Brain pericyte (primary cell): ENCODE measurements at regions not wholly inside any gene's neighbourhood (a gene's known extent, or its start where the extent isn't known, plus 50 kb on each side); places are given as distances from the start of the nearest gene placed in this dataset.

ENCODE experiments used
- DNase-seq: peaks from one replicate; pipeline ENCODE4 v3.0.0-alpha.2; 2012; ENCODE audit warnings: low read depth, low spot score

DNA sequence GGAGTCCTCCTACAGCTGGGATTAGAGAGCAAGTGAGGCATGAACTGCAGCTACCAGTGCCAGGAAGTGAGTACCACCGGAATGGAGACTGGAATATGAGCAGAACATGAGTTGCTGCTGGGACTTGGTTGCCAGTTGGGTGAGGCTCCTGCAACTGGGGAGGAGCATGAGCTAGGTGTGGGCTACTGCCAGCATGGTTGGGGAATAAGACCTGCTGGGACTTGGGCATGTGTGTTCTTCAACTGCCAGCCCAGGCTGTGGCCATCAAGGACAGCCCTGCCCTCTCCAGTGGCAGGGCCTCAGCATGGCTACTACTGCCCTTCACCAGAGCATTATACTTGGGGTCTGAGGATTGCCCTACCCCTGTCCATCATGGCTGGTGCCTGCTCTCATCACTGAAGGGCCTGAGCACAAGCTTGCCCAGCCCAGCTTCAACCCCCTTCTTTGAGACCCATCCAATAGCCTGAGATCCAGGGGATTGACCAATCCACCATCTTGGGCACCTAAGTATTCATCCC is 665.0 kb downstream of the ELAVL2 start:
- no peak for DNase-seq

DNA sequence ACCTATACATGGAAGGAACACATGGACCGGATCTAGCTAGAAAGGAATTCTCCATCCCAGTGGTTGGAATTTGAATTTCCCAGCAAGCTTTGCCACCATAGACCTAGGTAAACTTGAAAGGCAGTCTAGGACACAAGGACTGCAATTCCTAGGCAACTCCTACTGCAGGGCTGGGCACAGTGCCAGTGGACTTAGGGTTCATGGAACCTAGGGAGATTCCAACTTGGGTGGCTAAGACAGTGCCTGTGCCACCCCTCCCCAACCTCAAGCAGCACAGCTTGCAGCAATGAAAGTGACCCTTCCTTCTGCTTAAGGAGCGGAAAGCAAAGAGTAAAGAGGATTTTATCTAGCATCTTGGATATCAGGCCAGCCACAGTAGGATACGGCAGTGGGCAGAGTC is 663.3 kb downstream of the ELAVL2 start:
- DNase-seq, result no peak

DNA sequence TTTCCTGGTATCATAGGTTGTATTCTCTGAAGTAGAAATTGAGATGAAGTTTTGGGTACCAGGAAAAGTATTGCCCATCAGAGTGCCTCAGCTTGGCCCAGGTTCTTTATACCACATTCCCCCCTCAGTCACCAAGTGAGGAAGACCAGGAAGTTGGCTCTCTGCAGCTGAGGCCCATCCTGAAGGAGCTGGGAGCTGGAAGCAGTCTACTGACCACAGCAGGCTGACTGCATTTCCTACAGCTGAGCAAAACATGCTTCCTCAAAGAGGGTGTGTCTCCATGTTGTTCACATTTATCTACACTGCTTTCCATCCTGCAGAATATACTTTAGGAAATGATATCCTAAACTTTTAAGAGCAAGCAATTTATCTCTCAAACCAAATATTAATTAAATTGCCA is 654.6 kb downstream of the ELAVL2 start:
- no peak for DNase-seq

DNA sequence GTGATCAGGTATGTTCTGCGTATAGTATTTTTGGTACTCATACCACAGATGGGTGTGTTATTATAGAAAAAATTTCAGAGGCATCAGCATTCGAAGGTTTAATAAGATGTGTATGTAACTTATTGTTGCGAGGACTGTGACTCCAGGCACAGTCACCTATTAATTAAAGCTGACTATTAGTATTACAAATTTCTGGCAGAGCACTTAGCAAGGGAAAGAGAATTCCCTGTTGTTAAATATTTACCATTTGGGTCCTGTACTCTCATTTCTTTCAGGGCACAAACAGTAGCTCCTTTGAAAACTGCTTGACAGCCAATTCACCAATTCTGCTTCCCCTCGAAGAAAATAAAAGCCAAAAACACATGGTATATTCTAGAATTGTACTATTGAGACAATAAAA is 653.8 kb downstream of the ELAVL2 start:
- no peak for DNase-seq

DNA sequence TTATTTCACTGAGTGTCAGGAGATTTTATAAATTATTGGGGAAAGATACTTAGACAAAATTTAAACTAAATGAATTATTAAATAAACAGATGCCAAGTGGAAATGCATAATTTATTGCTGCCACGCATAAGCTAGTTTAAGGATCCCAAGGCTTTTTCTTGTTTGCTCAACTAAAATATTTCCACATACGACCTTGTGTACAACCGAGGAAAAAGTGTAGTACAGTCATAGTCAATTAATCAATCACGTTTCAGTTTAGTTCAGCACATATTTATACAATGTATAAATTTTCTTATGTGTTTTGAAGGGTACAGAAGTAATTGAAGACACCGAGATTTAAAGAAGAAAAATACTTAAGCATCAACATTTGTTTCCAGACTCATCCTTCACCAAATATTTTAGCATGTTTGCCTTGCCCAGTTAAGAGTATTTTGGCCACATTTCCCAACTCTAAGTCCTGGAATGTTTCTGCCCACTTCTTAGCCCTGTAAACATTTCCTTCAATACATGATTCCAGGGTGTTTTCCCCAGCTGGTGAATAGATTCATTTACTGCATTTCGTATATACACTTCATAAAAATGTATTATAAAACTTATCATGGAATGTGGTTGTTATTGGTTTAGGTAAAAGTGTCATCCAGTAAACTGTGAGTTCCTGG is 652.9 kb downstream of the ELAVL2 start:
- no peak for DNase-seq

DNA sequence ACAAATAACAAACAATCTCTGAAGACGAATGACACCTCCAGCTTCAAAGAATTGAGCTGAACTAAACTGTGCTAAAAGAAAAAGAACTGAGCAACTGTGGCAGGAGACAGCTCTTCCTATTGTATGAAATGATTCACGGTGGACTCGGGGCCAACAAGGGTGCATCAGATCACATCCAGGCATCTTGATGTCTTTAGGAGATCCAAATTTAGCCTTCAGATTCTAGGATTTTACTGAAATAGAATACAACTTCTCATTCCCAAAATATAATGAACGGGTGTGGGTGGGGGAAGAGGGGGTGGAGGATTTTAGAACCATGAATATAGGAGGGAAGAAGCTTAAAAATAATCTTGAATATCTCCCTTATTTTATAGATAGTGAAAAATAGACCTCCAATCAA is 631.8 kb downstream of the ELAVL2 start:
- DNase-seq, result no peak

DNA sequence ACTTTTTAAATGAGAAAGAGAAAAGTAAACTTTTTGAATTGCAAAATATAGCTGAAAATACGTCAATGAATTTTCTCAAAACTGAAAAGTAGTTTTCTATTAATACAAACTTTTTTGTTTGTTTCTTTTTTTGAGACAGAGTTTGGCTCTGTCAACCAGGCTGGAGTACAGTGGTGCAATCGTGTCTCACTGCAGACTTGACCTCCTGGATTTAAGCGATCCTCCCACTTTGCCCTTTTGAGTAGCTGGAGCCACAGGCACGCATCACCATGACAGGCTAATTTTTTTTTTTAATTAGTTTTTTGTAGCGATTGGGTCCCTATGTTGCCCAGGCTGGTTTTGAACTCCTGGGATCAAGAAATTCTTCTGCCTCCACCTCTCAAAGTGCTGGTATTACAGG is 610.4 kb downstream of the ELAVL2 start:
- no peak for DNase-seq

DNA sequence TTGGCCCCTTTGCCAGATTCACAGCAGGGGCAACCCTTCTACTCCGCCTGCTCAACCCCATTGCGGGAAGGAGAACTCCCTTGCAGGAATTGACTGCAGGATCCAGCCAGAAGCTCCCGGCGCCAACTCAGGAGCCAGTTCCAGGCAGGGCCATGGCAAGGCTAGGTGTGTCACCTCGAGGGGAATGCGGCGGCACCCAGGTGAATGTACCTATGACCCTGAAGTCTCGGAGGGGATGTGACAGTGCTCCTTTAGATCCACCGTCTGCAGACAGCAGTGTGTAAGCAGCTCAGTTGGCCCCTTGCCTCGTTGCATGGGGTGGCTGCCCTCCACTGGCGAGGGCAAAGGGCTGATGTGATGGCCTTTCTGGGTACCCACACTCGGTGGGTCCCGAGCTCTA is 606.6 kb downstream of the ELAVL2 start:
- no peak for DNase-seq

DNA sequence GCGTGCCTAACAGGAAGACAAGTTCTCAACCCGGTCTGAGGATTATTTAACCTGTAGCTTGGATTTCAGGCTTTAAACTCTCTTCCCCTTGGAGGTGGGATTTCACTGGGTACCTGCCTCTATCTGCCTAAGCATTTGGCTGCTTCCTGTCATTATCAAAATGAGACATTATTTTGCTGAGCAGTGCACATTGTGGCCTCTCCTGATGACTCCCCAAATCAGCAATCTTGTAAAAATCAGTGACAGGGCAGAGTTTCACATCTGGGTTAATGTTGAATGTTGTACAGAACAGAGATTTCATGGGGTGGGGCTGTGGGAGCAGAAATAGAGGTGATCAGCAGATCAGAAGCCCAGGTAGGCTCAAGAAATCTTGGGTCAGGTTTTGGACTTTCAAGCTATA is 605.9 kb downstream of the ELAVL2 start:
- DNase-seq, result no peak

DNA sequence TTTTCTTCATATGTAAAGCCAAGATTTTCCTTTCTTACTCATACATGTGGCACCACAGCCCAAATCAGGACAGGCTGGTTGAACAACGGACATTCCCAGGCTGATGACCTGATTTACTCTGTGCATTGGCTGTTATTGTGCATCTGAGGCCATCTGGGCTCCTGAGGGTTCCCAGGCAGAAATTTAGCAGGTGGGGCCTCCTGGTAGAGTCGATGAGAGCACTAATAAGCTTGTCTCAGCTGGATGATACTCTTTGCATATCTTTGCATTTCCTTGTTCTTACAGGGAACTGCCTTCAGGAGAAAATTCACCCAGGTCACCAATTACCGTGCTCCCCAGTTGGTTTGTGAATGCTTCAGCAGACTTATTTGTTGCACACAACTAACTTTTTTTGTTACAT is 605.1 kb downstream of the ELAVL2 start:
- DNase-seq, result no peak

DNA sequence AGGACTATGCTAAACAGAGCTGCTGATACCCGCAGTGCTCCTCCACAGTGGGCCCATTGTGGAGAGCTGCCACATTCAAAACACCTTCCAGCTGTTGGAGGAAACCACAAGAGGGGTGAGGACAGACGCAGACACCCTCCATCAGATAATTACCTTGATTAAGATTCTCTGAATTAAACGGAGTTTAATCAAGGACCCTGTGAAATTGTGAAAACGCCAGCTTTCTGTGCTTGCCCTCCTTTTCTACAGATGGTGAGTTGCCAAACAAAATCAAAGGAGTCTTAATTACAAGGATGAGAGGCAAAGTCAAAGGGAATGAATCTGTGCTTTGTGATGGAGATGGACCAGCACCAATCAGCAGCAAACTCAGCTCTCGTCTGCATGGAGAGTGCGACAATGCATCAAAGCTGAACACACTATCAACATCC is 596.1 kb downstream of the ELAVL2 start:
- DNase-seq, result no peak

DNA sequence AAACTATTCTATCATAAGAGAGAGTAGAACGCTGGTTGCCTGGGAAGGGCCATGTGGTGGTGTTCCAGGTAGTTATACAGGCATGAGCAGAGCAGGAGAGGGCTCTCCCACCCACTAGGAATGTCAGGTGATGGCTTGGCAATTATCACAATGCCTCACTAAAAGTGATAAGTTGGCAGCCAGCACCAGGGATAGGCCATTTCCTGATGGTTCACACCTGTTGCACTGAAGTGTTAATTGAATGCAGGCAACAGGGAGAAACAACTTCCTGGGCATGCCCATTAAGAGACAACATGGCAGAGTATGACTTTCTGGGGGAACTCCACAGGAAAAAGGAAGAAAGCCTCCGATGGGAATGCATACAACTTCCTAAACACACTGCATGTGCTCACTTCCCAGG is 593.2 kb downstream of the ELAVL2 start:
- no peak for DNase-seq

DNA sequence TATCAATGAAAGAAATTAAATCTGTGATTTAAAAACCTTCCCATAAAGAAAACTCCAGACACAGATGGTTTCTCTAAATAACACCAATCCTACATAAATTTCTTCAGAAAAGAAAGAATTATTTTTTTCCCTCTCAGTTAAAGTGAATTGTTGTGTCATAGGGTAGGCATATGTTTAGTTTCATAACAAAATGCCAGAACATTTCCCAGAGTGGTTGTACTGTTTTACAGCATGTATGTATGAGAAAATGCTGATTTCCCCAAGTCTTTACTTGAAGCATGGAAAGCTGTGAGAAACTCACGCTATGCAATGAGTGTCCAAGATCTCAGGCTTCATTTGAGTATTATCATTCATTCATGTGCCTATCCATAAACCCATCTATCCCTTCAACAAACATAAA is 582.5 kb downstream of the ELAVL2 start:
- no peak for DNase-seq

DNA sequence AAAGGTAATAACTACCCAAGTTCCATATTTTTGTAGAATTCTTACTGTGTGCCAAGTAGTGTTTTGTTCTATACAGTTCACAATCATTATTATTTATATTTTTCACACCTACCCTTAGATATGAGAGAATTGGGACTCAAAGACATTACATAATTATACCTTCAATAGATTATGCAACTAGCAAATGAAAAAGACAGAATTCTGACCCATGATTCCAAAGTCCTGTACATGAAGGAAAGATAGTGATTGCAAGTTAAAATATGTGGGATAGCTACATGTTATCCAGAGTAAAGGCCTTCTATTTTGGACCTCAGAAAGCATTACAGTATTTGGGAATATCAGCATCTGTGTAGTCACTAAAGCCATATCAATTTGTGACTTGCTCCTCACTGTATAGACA is 581.0 kb downstream of the ELAVL2 start:
- DNase-seq, result no peak

DNA sequence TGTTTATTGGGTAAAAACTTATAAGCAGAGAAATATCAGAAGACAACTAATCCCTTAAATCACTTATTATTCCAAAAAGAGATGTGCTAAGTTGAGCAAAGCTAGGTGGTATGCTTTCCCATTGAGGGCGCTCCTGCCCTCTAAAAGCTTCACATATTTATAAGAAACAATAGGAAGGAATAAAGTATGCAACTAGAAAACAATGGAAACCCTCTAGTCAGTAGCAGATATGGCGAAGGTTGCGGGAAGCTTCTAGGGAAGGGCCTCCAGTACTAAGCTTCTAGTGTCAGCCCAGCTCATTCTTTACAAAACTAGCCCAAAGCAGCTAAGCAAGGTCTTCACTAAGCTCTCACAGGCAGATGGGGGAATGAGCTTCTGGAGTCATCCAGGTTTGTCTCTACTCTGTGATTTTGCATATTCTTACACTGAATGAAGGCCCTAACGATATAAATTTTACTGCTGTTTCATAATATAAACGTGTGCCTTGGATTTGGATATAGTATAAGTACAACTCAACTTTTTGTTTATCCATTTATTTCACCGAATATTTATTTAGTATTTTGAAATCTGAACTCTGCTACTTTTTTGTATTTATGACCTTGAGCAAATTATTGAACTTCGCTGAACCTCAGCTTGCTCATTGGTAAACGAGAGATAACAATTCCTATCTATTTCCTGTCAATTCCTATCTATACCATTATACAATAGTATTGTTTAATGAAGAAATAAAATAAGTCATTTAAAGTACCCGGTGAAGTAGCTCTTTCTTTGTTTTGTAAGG is 571.4 kb downstream of the ELAVL2 start:
- no peak for DNase-seq

DNA sequence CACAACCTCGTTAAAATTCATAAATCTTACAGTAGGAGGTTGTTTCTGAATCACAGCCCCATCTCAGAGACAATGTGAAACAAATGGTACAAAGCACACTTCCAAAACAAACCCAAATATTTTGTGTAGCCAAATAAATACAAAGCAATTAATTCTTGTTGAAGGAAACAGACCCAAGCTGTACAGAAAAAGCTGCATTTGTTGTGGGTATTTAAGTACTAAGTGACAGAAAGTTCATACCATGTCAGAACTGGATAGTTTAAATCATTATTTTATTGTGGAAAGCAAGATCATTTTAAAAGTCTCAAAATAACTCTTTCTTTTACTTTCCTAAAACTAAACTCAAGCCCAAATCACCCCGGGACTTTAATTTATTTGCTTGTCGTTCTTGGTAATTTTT is 570.7 kb downstream of the ELAVL2 start:
- DNase-seq, result no peak

DNA sequence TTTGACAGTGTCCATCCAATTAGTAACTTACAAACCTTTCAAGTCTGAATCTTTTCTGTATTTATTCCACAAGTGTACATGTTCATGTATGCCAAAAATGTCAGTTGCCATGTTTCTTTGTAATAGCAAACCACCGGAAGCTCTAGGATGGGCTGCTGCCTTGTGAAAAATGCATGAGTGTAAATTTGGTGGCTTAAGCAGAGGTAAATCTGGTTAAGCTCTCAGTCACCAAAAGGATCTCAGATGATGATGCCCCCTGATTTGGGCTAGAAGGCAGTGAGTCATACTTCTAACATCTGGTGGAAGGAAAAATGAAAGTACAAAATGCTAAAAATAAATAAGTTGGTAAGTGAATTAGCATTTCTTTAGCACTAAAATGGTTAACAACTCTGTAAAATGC is 567.5 kb downstream of the ELAVL2 start:
- DNase-seq, result no peak

DNA sequence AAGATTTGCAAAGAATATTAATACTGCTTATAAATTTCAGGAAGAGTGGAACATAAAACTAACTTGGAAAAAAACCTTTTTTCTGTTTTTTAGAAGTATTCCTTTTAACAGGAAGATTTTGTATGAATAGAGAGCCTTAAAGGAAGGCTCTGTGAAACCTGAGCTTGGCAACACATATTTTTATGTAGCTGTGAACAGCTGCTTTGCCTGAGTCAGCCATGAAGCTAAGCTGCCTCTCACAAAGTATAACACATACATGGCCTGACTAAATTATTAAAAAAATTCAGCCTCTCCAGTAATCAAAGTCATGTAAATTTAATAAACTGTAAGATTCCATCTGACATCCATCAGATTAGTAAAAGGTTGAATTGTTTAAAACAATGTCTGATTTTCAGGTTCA is 547.5 kb downstream of the ELAVL2 start:
- no peak for DNase-seq

DNA sequence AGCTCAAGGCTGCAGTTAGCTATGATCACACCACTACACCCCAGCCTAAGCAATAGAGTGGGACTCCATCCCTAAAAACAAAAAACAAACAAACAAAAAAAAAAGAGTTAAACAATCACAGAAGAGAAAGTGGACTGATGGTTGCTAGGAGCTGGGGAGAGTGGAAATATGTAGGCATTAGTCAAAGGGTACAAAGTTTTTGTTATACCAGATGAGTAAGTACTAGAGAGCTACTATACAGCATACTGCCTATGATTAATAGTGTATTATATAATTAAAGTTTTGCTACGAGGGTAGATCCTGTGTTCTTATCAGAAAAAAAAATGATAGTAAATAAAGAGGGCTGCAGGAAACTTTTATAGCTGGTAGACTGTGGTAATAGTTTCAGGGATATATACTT is 538.6 kb downstream of the ELAVL2 start:
- no peak for DNase-seq

DNA sequence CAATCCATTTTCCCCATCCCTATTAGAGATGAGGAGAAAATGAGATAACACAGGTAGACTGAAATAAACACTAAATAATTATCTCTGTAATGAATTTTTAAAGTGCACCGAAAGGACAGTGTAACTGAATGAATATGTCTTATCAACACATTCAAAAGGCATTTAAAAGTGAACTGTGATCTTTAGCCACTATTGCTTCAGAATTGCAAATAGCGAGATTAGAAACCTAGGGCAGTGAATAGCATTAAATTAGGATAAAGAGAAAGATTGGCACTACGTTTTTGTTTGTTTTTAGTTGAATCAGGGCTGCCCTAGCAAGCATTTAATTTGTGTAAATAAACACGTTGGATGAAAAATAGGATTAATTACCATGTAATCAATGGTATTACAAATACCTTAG is 537.5 kb downstream of the ELAVL2 start:
- DNase-seq, result no peak

DNA sequence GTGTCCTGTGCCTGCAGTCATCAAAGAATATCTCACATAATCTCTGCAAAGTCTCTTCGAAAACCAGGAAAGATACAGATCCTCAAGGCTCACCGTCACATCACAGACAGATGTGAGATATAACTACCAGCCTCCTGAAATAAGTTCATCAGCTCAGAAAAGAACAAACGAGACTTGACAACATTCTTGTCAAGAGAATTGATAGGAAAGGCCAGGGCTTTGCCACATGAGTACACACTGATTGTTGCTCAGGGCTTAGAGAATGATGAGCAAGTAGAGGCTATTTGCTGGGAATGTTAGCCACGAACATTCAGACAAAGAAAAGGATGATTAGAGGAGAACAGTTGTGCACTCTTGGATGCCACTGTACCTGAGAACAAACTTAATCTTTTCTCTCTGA is 535.1 kb downstream of the ELAVL2 start:
- no peak for DNase-seq

DNA sequence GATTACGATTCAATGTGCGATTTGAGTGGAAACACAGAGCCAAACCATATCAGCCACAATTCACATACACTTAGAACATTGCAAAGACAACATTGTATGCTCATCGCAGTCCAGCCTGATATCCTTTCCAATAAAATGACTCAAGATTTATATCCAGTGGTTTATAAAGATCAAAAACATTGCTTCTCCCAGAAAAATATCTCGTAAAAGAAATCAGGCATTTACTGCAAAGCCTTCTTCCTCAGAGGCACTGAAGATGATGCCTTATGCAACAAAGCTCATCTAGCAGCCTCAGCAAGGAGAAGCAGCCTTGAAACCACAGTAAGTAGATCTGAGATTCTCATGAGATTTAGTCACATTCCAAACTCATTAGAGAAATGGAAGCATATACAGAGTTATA is 523.8 kb downstream of the ELAVL2 start:
- DNase-seq, result no peak

DNA sequence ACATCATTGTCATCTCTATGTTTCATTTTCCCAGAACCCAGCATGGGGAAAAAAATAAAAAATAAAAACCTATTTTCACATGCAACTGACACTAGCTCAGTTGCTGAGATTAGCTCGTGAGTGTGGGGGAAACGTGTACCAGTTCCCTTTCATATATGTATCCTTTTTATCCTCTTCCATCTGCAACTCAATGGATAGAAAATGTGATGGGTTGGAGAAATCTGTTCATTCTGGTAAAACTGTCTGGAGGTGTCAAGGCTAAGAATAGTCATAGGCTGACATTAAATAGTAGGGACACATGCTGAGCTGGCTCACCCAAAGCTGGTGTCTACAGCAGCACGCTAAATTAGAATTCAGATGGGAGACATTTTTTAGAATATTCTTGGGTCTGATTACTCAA is 519.3 kb downstream of the ELAVL2 start:
- DNase-seq, result no peak
